ENCODE measurements at regions not wholly inside any gene's neighbourhood (a gene's known extent, or its start where the extent isn't known, plus 50 kb on each side); places are given as distances from the start of the nearest gene placed in this dataset.

- TF ChIP-seq CTCF (IDR thresholded peaks at IDR 0.05) (peak in 3 of 6 experiments; percentile 10 to 22 (median 14)), POLR2A (IDR thresholded peaks at IDR 0.05) (peak in 1 of 4 donors; percentile 29), EP300 (IDR thresholded peaks at IDR 0.05) (no peak), POLR2AphosphoS5 (IDR thresholded peaks at IDR 0.05) (no peak)
These were observed 56.4 kb upstream of the CD44 start for GRCh38 chr11:35082321-35083180.

All from upper lobe of left lung (tissue), 4 donors.